ENCODE measurements at regions not wholly inside any gene's neighbourhood (a gene's known extent, or its start where the extent isn't known, plus 50 kb on each side); places are given as distances from the start of the nearest gene placed in this dataset.
"Not testable (repeated sequence)": the region's sequence is repeated elsewhere in the genome, so short reads cannot be mapped to it uniquely, and the experiment has no call there.

- intact Hi-C loops (cut with micrococcal nuclease) = no loop called here
- no peak overlapping the region for H3K4me3 Mint-ChIP-seq
- H3K36me3 Mint-ChIP-seq (ENCODE audit: low read depth) = no peaks in the 10 kb centered on the region
- H3K9me3 Mint-ChIP-seq = peaks cover 4% of the 10 kb centered on the region
- H3K27ac Mint-ChIP-seq = no peak overlapping the region
- DNase-seq (no peak), ATAC-seq (no peak)
- CTCF ChIA-PET = interaction anchor here (1.4 kb wide), 1 partner anchor 227 kb away, joined by 3 read pairs; no protein-coding TSS in a partner anchor
- peaks cover 11% of the 10 kb centered on the region for H3K27me3 Mint-ChIP-seq
- TF ChIP-seq, protein P1, sequence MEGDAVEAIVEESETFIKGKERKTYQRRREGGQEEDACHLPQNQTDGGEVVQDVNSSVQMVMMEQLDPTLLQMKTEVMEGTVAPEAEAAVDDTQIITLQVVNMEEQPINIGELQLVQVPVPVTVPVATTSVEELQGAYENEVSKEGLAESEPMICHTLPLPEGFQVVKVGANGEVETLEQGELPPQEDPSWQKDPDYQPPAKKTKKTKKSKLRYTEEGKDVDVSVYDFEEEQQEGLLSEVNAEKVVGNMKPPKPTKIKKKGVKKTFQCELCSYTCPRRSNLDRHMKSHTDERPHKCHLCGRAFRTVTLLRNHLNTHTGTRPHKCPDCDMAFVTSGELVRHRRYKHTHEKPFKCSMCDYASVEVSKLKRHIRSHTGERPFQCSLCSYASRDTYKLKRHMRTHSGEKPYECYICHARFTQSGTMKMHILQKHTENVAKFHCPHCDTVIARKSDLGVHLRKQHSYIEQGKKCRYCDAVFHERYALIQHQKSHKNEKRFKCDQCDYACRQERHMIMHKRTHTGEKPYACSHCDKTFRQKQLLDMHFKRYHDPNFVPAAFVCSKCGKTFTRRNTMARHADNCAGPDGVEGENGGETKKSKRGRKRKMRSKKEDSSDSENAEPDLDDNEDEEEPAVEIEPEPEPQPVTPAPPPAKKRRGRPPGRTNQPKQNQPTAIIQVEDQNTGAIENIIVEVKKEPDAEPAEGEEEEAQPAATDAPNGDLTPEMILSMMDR (IDR thresholded peaks at IDR 0.05) = no peak
- no peaks in the 10 kb centered on the region for H3K4me1 Mint-ChIP-seq (ENCODE audit: low read depth)
- POLR2A ChIA-PET = interaction anchor here (0.7 kb wide), 1 partner anchor 188 kb away, joined by 3 read pairs; no protein-coding TSS in a partner anchor
Observed at GRCh38 chr5:36777105-36777757, 99.3 kb upstream of the NIPBL start.

DNA sequence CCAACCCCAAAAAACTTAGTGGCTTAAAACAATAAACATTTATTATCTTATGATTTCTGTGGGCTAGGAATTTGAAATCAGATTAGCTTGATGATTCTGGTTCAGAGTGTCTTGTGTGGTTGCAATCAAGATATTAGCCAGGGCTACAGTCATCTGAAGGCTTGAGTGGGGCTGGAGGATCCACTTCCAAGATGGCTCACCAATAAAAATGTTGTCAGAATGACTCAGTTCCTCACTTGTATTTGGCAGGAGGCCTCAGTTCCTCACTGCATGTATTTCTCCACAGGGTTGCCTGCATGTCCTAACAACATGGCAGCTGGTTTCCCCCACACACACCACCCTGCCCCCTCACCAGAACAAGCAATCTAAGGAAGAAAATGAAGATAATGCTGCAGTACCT, 98.2 kb upstream of the NIPBL start:
- CTCF ChIA-PET = interaction anchor here (1.4 kb wide), 1 partner anchor 226 kb away, joined by 3 read pairs; no protein-coding TSS in a partner anchor

DNA sequence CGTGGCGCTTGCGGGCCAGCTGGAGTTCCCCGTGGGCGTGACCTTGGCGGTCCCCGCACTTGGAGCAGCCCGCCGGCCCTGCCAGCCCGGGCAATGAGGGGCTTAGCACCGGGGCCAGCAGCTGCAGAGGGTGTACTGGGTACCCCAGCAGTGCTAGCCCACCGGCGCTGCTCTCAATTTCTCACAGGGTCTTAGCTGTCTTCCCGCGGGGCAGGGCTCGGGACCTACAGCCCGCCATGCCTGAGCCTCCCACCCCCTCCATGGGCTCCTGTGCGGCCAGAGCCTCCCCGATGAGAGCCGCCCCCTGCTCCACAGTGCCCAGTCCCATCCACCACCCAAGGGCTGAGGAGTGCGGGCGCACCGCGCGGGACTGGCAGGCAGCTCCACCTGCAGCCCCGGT, 94.0 kb upstream of the NIPBL start:
- intact Hi-C loops (cut with micrococcal nuclease); H3K4me1 Mint-ChIP-seq (ENCODE audit: low read depth); CTCF ChIA-PET; H3K9me3 Mint-ChIP-seq; ATAC-seq; H3K27ac Mint-ChIP-seq; H3K27me3 Mint-ChIP-seq; H3K36me3 Mint-ChIP-seq (ENCODE audit: low read depth); POLR2A ChIA-PET; DNase-seq; H3K4me3 Mint-ChIP-seq: not testable (repeated sequence)

More for the DNA sequence above, 98.2 kb upstream of the NIPBL start:
- no peak for ATAC-seq
- no peak for DNase-seq
- Mint-ChIP-seq H3K27ac (no peak overlapping the region), H3K27me3 (peaks cover 11% of the 10 kb centered on the region), H3K4me3 (no peak overlapping the region), H3K9me3 (peaks cover 4% of the 10 kb centered on the region), H3K4me1 (ENCODE audit: low read depth) (no peaks in the 10 kb centered on the region), H3K36me3 (ENCODE audit: low read depth) (no peaks in the 10 kb centered on the region)
- POLR2A ChIA-PET = interaction anchor here (0.6 kb wide), 1 partner anchor 262 kb away, joined by 3 read pairs; no protein-coding TSS in a partner anchor
- intact Hi-C loops (cut with micrococcal nuclease) = no loop called here
- TF ChIP-seq, protein P1 (IDR thresholded peaks at IDR 0.05) = no peak

DNA sequence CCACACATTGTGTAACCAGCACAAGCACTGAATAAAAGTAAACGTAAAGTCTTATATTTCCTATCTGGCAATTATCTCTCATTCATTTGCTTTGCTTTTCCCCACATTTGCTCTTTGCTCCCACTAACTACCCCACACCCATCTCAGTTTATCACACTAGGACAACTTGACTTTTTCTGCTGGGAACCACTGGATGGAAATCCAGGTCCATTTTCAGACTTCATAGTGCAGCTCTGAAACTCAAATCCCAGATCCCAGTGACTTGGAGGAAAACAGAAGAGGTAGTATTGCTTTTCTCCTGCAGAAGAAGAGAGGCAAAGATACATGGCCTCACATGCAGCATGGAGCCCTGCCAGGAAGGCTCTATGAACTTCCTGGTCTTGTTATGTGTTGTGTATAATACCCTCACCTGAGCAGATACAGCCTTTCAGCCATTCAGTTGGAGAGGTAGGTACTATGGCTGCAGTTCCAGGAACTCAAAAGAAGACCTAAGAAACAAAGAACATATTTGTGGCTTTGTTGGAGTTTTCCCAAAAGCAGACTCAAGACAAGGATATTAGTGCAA, 90.0 kb upstream of the NIPBL start:
- intact Hi-C loops (cut with micrococcal nuclease) = no loop called here
- peaks cover 2% of the 10 kb centered on the region for H3K27me3 Mint-ChIP-seq
- no peak overlapping the region for H3K4me3 Mint-ChIP-seq
- ATAC-seq = no peak
- no peaks in the 10 kb centered on the region for H3K9me3 Mint-ChIP-seq
- no peak for DNase-seq
- H3K4me1 Mint-ChIP-seq (ENCODE audit: low read depth) = no peaks in the 10 kb centered on the region
- no peak overlapping the region for H3K27ac Mint-ChIP-seq
- ChIA-PET CTCF (no interaction called here), POLR2A (no interaction called here)
- TF ChIP-seq, protein P1 (IDR thresholded peaks at IDR 0.05) = no peak
- no peaks in the 10 kb centered on the region for H3K36me3 Mint-ChIP-seq (ENCODE audit: low read depth)

GRCh38 chr5:36787365-36788093, 89.0 kb upstream of the NIPBL start:
- POLR2A ChIA-PET = no interaction called here

More at GRCh38 chr5:36787365-36788093, 89.0 kb upstream of the NIPBL start:
- H3K27ac Mint-ChIP-seq = no peak overlapping the region
- no peak overlapping the region for H3K4me3 Mint-ChIP-seq
- intact Hi-C loops (cut with micrococcal nuclease) = no loop called here
- CTCF ChIA-PET = no interaction called here
- TF ChIP-seq, protein P1 (IDR thresholded peaks at IDR 0.05) = no peak
- H3K4me1 Mint-ChIP-seq (ENCODE audit: low read depth) = no peaks in the 10 kb centered on the region
- no peaks in the 10 kb centered on the region for H3K36me3 Mint-ChIP-seq (ENCODE audit: low read depth)
- no peaks in the 10 kb centered on the region for H3K9me3 Mint-ChIP-seq
- DNase-seq (no peak), ATAC-seq (no peak)
- peaks cover 2% of the 10 kb centered on the region for H3K27me3 Mint-ChIP-seq

Data from activated CD8-positive, alpha-beta T cell treated with anti-CD3 and anti-CD28 coated beads for 36 hours (primary cell).